Hippocampal formation (tissue), 2 donors: ENCODE measurements at regions not wholly inside any gene's neighbourhood (a gene's known extent, or its start where the extent isn't known, plus 50 kb on each side); places are given as distances from the start of the nearest gene placed in this dataset.
"Not testable (repeated sequence)": the region's sequence is repeated elsewhere in the genome, so short reads cannot be mapped to it uniquely, and the experiment has no call there.

ENCODE experiments used
- DNase-seq, 2 donors: peaks; one replicate each; lab custom pipeline; 2025; lab: John Stamatoyannopoulos, UW

DNA sequence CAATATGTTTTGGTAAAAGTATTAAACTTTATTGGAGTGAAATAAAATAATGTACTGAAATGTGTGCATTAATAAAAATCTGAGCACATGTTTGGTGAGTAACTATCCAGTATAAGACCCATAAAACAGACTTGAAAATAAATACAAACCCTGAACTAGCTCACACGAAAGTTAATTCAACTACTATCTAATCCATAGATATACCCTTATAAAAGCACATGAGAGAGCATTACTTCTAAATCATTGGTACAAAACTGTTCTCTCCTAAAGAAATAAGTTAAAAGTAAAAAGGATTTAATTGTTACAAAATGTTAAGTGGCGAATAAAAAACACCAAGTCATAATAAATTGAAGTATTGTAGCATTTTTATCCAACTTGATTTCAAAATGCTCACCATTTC lies 295.6 kb downstream of the PTPRC start:
- DNase-seq, result no peak

DNA sequence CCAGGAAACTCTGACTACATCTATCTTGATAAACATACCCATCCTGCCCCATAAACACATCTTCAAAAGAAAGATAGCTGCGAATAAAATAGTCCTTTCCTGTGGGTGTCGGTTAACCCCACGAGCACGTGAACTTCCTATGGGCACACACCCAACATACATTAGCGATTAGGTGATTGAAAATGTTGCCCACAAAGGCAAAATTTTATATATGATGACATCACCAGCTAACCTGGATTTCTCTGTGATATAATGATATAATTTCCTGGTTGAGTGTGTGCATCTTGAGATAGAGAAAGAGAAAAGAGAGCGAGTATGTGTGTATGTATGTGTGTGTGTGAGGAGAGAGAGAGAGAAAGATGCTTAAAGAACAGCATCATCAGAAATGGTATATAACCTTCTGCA lies 296.1 kb downstream of the PTPRC start:
- peak in 1 of 2 donors; percentile 43 for DNase-seq

DNA sequence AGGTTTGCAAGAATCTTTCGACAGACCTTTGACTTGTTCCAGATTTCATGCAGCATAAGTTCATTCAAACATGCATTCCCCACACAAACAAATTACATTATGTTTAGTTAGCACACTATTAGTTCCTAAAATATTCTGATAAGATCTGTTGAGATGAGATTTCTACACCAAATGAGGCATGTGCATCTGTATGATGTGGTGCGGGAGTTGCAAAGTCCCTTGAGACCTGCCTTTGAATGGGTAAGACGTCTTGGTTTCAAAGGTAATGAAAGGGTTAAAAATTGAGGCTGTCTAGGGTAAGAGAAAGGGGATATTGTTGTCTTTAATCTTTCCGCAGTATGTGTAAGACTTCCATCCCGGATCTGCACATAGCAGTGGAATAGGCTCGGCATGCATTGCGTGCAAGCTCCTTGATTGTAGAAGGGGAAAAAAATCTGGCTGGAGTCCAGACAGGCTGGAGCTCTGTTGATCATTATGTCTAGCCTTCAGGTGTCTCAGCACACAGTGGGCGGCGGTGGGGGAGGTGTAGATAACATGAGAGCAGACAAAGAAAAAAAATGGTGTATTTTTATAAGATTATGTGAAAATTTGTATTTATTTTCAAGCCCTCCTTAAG lies 296.6 kb downstream of the PTPRC start:
- DNase-seq, result peak; percentile 48 to 68

DNA sequence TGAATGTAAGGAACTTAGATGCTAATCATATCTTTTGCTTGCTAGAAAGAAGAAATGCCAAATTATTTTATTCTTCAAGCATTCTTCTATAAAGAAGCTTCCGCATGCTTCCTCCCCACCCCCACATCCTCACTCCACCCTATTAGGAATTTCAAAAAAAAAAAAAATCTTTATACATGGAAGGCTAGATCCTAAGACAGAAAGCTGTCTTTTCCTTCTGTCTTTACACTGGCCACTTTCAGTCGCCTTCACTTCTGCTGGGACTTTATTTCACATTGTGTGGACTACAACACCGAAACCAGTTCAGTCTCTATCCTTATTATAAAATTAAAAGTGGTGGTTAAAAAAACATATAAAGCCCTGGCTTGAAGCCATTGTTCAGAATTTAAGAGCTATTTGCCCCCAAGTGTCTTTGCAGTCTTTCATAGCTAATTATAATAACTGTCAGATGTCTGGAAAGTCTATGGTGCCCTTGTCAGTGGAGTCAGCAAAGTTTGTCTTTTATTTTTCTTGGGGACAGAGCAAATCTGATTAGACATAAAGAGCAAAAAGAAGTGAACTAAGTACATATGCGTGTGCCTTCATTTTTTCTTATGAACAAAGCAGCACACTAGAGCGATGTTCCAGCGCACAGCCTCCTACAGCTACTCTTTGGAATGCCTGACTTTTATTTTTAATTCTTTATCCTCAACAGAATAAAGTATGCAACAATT lies 297.7 kb downstream of the PTPRC start:
- DNase-seq, result peak in 1 of 2 donors; percentile 54

DNA sequence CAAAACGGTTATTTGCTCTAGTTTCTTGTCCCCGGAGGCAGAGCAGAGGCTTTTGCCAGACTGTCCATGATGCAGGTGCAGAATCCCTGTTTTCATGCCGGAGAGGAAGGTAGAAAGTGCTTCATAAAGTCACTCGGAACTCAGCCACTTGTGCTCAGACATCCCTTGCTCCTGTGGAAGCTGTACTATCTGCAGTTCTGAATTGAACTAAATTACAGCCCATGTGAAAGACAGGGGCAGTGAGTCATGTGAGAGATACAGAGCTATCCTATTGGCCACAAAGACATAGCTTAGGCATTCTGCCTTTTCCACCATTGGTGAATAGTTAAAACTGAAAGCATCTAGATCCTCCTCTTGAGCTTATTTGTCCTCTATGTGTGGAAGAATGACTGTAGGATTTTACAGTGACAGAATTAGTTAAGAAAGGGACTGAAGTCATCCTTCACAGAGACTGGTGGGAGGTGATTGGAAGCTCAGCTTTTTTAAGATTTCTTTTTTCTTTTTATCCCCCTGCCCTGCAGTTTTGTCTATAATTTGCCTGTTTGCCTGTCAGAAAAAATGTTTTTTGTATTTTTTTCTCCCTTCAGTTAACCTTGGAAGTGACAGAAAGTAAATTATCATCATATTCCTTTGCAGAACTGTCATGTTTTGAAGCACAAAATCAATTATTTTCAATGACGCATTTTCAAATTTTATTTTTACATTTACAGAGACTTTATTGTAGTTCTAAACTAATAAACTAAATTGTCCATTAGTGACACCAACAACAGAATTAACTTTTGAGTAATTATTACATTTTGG lies 298.6 kb downstream of the PTPRC start:
- peak; percentile 72 to 98 for DNase-seq

DNA sequence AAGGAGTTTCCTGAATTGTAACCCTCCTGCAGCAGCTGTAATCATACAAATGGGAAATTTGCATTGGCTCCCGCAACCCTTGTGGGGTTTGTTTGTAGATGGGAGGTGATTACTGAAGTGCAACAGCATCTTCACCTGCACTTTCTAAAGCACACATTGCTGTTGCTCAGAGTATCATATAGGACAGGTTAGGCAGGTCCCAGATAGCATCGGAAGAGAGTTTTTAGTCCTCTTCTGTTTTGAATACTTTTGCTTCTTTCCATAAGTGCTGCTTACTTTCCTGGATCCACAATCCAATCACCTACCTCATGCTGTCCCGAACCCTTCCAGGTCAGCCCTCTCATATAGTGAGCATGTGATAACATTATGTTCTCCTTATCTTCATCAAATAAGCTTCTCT lies 300.4 kb downstream of the PTPRC start:
- no peak for DNase-seq

DNA sequence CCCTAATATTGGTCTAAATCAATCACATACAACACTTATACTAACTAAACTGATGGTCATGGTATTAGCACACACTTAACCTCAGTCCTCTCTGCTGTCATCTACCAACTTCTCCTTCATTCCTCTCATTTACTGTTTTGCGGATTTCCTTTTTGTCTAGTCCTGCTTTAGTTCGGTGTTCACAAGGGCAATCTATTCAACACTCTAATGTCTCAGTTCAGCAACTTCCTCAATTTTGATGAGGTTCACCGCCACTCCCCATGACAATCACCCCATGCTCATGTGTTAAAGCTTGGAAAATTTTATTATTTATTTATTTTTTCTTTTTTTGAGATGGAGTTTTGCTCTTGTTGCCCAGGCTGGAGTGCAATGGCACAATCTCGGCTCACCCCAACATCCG lies 301.1 kb downstream of the PTPRC start:
- no peak for DNase-seq

DNA sequence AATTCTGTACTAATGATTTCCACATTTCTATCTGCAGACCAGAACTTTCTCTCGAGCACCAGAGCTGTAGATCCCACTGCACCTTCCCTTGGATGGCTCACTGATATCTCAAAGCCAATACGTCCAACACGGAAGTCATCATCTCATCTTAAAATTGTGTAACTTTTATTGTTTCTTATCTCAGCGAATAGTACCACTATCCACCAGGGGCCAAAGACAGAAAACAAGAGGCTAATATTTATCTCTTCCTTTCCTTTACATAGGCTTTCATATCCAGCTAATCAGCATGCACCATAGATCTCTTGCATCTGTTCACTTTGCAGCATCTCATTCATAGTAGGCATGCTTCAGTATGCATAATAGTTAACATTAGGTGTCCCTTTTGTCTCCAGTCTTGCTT lies 303.6 kb downstream of the PTPRC start:
- no peak for DNase-seq

DNA sequence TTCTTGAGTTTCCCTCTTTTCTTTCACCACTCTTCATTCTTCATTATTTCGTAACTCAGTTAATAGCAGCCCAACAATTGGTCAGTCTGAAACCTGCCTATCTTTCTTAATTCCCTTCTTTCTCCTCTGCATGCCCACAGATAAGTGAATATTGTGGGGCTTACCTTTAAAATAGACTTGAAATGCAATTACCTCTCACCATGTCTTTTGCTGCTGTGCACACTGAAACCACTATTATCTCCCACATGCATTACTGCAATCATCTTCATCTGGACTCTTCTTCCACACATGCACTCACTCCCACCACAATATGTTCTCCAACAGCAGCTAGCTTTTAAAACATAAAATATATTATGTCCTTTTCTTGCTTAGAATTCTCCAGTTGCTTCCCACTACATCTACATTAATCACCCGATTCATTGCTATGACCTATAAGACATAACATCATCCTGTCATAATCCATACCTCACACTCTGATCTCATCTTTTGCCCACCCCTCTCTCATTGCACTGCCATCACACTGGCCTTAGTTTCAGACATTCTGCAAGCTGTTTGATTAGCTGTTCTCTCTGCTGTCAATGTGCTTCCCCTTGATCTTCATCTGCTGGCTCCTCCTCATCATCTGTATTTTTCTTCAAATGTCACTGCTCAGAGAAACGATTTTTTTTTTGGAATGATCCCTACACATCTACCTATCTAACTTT lies 304.8 kb downstream of the PTPRC start:
- DNase-seq, result no peak

DNA sequence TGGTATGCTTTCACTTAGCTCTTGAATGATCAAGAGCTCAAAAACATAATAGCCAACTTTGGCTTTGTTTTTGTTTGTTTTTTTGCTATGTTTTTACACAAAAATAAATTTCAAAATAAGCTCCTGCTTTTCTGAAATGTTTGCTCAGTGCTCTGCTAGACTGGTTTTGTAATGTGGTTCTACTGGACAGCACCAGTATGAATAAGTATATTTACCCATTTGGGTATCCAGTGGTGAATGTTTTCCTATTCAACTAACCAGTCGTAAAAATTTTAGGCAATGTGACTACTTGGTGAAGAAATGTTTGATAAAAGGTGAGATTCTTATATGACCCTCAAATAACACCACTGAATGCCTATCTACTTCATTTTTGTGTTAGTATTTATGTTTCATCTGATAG lies 308.6 kb downstream of the PTPRC start:
- DNase-seq, result no peak

DNA sequence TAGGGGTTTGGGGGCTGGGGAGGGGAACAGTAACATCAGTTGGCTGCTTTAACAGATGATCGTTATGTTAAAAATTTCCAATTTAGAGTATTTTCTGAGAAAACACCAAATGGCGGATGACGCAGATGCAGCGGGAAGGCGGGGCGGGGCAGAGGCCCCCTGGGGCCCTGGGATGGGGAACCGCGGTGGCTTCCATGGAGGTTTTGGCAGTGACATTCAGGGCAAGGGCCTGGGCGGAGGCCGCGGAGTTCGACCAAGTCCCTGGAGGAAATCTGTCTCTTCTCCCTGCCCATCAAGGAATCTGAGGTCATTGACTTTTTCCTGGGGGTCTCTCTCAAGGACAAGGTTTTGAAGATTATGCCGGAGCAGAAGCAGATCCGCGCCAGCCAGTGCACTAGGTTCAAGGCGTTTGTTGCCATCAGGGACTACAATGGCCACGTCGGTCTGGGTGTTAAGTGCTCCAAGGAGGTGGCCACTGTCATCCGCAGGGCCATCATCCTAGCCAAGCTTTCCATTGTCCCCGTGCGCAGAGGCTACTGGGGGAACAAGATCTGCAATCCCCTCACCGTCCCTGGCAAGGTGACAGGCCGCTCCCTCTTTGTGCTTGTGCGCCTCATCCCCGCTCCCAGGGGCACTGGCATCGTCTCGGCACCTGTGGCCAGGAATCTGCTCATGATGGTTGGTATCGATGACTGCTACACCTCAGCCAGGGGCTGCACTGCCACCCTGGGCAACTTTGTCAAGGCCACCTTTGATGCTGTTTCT lies 310.2 kb downstream of the PTPRC start:
- no peak for DNase-seq

DNA sequence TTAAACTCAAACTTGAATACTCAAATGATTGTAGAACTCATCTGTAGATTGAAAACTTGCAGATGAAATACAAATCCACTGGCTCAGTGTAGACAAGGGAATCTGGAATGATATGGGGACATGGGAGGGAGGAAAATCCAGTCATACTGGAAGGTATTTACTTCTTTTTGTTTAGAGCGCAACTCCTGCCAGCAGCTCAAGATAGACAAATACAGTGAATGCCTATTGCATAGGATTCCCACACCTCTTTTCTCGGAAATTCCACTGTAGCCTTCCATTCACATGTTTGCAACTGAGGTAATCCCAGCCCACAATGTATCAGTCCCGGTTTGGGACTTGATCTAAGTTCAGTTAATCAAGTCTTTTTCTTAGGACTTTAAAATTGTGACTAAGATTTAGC lies 311.2 kb downstream of the PTPRC start:
- no peak for DNase-seq

DNA sequence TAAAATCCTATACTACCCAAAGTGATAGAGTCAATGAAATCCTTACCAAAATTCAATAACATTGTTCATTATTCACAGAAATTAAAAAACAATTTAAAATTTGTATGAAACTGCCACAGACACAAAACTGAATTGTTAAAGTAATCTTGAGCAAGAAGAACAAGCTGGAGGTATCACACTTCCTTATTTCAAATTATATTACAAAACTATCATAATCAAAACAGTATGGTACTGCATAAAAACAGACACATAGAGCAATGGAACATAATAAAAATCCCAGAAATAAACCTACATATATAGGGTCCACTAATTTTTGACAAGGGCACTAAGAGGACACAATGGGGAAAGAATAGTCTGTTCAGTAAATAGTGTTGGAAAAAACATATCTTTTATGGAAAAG lies 316.2 kb downstream of the PTPRC start:
- no peak for DNase-seq

DNA sequence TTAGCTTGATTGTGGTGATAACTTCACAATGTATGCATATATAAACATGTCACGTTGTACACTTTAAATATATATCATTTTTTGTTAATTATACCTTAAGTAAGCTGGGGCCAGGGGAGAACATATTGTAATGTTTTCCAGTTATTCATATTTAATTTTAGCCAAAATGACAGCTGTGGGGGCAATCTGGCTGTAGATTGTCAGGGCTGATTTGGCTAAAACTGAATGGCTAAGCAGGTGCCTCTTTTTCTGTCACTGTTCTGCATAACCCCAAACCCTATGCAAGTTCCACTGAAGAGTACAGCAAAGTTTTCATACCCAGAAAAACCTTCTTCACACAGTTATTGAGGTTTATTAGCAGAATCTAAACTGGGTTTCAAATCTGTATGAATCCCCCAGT lies 318.2 kb downstream of the PTPRC start:
- DNase-seq, result no peak

DNA sequence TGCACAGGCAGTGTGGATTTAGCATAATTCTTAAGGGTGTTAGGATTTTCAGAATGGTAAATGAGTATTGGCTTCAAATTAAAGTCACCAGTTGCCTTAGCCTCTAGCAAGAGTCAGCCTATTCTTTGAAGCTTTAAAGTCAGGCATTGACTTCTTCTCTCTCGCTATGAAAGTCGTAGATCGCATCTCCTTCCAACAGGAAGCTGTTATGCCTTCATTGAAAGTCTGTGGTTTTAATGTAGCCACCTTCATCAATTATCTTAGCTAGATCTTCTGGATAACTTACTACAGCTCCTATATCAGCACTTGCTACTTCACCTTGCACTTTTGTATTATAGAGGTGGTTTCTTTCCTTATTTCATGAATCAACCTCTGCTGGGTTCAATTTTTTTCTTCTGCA lies 320.2 kb downstream of the PTPRC start:
- DNase-seq, result no peak

DNA sequence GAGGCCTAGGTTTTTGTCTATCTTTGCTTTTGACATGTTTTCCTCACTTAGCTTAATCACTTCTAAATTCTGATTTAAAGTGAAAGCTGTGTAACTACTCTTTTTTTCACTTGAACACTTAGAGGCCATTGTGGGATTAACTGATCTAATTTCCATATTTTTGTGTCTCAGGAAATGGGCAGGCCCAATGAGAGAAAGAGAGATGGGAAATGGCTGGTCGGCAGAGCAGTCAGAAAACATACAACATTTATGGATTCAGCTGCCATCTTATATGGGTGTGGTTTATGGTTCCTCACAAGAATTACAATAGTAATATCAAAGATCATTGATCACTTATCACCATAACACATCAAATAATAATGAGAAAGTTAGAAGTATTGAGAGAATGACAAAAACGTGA lies 320.8 kb downstream of the PTPRC start:
- no peak for DNase-seq

DNA sequence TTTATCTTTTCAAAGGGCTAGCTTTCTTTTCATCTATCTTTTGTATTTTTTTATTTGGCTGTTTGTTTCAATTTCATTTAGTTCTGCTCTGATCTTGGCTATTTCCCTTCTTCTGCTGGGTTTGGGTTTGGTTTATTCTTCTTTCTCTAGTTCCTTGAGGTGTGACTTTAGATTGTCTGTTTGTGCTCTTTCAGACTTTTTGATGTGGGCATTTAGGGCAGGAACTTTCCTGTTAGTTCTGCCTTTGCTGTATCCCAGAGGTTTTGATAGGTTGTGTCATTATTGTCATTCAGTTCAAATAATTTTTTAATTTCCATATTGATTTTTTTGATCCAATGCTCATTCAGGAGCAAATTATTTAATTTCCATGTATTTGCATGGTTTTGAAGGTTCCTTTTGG lies 325.0 kb downstream of the PTPRC start:
- DNase-seq, result not testable (repeated sequence)

DNA sequence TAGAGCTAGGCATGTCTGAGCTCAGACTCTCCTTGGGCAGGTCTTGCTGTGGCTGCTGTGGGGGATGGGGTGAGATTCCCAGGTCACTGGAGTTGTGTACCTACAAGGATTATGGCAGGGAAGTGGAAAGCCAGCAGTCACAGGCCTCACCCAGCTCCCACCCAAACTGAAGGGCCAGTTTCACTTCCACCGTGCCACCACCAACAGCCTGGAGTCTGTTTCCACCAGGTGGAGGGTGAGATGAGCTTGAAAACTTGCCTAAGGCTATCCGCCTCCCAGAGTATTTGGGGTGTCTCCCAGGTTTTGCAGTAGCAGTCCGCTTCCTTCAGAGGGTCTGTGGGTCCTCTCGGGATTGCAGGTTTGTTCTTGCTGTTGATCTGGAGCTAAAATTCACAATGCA lies 327.7 kb downstream of the PTPRC start:
- no peak for DNase-seq

DNA sequence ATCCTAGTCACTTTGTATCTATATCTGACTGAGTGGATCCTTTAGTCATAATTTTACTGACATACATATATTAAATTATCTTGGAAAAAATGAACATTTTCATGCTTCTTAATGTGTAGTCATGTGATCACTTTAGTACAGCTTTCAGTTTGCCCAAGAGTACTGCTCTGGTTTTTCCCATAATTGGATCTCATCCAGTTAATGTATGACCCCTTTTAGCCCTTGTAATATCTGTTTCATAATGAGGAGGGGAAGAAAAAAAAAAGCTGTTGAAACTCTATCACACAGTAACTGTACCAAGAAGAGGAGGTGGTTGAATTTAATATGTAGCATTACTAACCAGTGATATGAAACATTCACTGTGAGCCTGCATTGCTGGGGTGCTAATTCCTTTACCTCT lies 328.7 kb downstream of the PTPRC start:
- no peak for DNase-seq

DNA sequence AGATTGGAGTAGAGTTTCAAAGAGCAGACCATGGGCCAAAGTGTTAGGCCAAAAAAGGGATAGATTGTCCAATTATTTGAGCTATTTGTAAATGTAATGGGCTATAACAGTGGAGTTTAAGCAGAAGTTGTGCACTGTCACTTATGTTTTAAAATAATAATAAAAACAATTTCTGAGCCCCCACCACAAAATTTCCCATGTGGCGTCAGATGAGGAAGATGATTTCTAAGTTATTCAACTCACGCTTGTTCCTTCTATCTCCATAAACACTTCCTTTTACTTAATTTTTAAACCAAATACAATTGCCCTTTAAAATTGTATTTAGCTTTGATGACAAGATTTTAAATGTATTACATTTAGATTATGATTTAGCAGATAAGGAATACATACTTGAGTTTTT lies 330.0 kb downstream of the PTPRC start:
- DNase-seq, result no peak

DNA sequence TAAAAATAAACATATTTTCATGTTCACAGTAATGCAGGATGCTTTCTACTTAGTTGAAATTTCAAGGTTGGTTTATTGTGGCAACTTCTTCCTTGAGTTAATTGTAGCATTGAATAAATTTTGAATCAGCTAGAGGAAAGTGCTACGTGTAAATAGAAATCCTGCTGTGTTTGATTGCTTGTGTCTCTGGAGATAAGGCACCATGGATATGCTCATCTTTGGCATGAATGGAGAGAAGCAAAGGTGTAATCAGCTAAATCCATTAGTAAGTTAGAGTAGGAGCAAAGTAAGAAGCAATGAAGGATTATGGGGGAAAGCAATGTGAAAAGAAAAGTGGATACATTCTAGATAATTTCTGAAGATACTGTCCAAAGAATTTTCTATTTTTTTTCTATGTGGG lies 331.1 kb downstream of the PTPRC start:
- no peak for DNase-seq

DNA sequence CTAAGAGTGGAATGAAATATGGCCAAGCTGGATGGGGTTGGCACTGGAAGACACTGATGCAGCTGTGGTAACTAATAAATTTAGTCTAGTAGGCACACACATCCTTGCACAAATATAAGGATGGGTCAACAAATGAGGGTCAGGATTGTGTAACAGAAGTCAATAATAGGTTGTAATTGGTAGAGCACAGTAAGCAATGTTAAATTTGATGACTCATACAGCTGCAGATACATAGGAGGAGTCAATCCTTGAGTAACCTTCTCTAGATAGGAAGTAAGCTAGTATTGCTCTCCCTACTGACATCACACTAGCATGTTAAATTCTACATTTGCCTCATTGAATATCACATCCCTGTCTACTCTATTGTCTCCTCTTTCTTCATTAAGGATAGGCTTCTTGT lies 332.1 kb downstream of the PTPRC start:
- DNase-seq, result no peak
